ENCODE measurements at regions not wholly inside any gene's neighbourhood (a gene's known extent, or its start where the extent isn't known, plus 50 kb on each side); places are given as distances from the start of the nearest gene placed in this dataset.

DNA sequence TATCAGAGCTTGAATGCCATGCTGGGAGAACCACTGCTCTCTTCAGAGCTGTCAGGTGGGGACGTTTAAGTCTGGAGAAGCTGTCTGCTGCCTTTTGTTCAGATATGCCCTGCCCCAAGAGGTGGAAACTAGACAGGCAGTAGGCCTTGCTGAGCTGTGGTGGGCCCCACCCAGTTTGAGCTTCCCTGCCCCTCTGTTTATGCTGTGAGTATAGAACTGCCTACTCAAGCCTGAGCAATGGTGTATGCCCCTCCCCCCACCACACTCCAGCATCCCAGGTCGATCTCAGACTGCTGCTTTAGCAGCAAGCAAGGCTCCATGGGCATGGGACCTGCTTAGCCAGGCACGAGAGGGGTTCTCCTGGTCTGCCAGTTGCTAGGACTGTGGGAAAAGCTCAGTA is 362.3 kb downstream of the FAM170A start:
- no peak for TF ChIP-seq POLR2AphosphoS5 (IDR thresholded peaks at IDR 0.05; ENCODE audit: insufficient read depth in 1 of 2, low read depth in 1 of 2)
- TF ChIP-seq POLR2A (IDR thresholded peaks at IDR 0.05): no peak
